DMS53 (cell line): ENCODE measurements at regions not wholly inside any gene's neighbourhood (a gene's known extent, or its start where the extent isn't known, plus 50 kb on each side); places are given as distances from the start of the nearest gene placed in this dataset.
"Not testable (repeated sequence)": the region's sequence is repeated elsewhere in the genome, so short reads cannot be mapped to it uniquely, and the experiment has no call there.

ENCODE experiments used
- DNase-seq: peaks from one replicate; lab custom pipeline; 2025; lab: John Stamatoyannopoulos, UW

- no peak for DNase-seq
Measured at GRCh38 chr21:14058566-14058965, 152.2 kb downstream of the LIPI start.

- not testable (repeated sequence) for DNase-seq
Measured at GRCh38 chr21:14057841-14058481, 152.8 kb downstream of the LIPI start.

GRCh38 chr21:14057313-14057712, 153.4 kb downstream of the LIPI start:
- no peak for DNase-seq

GRCh38 chr21:14056771-14057191, 154.0 kb downstream of the LIPI start:
- no peak for DNase-seq

GRCh38 chr21:14055746-14056515, 154.8 kb downstream of the LIPI start:
- DNase-seq = not testable (repeated sequence)

GRCh38 chr21:14054682-14055081, 156.1 kb downstream of the LIPI start:
- no peak for DNase-seq

- no peak for DNase-seq
Measured at GRCh38 chr21:14050121-14050520, 160.6 kb downstream of the LIPI start.

GRCh38 chr21:14046401-14046800, 164.4 kb downstream of the LIPI start:
- no peak for DNase-seq

GRCh38 chr21:14040386-14040785, 170.4 kb downstream of the LIPI start:
- DNase-seq = no peak

- DNase-seq = not testable (repeated sequence)
Measured at GRCh38 chr21:14028619-14029018, 182.1 kb downstream of the LIPI start.

GRCh38 chr21:14027235-14027869, 183.4 kb downstream of the LIPI start:
- DNase-seq = peak; percentile 94

- not testable (repeated sequence) for DNase-seq
Measured at GRCh38 chr21:14020108-14020507, 190.6 kb downstream of the LIPI start.

GRCh38 chr21:14015841-14016240, 194.9 kb downstream of the LIPI start:
- DNase-seq = not testable (repeated sequence)

GRCh38 chr21:14013623-14014498, 196.9 kb downstream of the LIPI start:
- DNase-seq = not testable (repeated sequence)

GRCh38 chr21:14013056-14013603, 197.6 kb downstream of the LIPI start:
- no peak for DNase-seq

- DNase-seq = no peak
Measured at GRCh38 chr21:14012409-14012808, 198.3 kb downstream of the LIPI start.

GRCh38 chr21:14011751-14012150, 199.0 kb downstream of the LIPI start:
- peak; percentile 6 for DNase-seq

GRCh38 chr21:14011149-14011548, 199.6 kb downstream of the LIPI start:
- not testable (repeated sequence) for DNase-seq

- DNase-seq = no peak
Measured at GRCh38 chr21:14010729-14011128, 200.0 kb downstream of the LIPI start.

GRCh38 chr21:14009990-14010389, 200.8 kb downstream of the LIPI start:
- DNase-seq = not testable (repeated sequence)

- not testable (repeated sequence) for DNase-seq
Measured at GRCh38 chr21:14009238-14009981, 201.3 kb downstream of the LIPI start.
